ENCODE measurements at regions not wholly inside any gene's neighbourhood (a gene's known extent, or its start where the extent isn't known, plus 50 kb on each side); places are given as distances from the start of the nearest gene placed in this dataset.

- no peaks in the 10 kb centered on the region for H3K4me1 ChIP-seq
- no peak overlapping the region for H3K27ac ChIP-seq
- no peak for DNase-seq
- WGBS, 2 donors: 64 to 72% methylated on average over 2 of the region's 2 CpGs
- ATAC-seq: no peak
- H3K9me3 ChIP-seq: no peaks in the 10 kb centered on the region
- H3K27me3 ChIP-seq: no peaks in the 10 kb centered on the region
- no peak for TF ChIP-seq CTCF (IDR thresholded peaks at IDR 0.05)
- no peak overlapping the region for H3K4me3 ChIP-seq
- intact Hi-C loops (cut with DNase I): no loop called here
- H3K36me3 ChIP-seq: no peaks in the 10 kb centered on the region
Measured at GRCh38 chr4:144575181-144575580, 70.8 kb upstream of the HHIP start.

- intact Hi-C loops (cut with DNase I): no loop called here
- 92 to 96% methylated on average over 4 of the region's 4 CpGs for WGBS, 2 donors
- H3K9me3 ChIP-seq: no peaks in the 10 kb centered on the region
- no peak overlapping the region for H3K27ac ChIP-seq
- H3K27me3 ChIP-seq: no peaks in the 10 kb centered on the region
- H3K36me3 ChIP-seq: no peaks in the 10 kb centered on the region
- ATAC-seq: no peak
- DNase-seq: no peak
- H3K4me3 ChIP-seq: no peak overlapping the region
- no peak for TF ChIP-seq CTCF (IDR thresholded peaks at IDR 0.05)
- no peaks in the 10 kb centered on the region for H3K4me1 ChIP-seq
Measured at GRCh38 chr4:144578681-144579080, 67.3 kb upstream of the HHIP start.

GRCh38 chr4:144579411-144580030 lies 66.4 kb upstream of the HHIP start:
- intact Hi-C loops (cut with DNase I): no loop called here
- Histone ChIP-seq H3K4me1 (no peaks in the 10 kb centered on the region), H3K4me3 (no peak overlapping the region), H3K9me3 (no peaks in the 10 kb centered on the region), H3K27ac (no peak overlapping the region), H3K27me3 (no peaks in the 10 kb centered on the region), H3K36me3 (no peaks in the 10 kb centered on the region)
- no peak for TF ChIP-seq CTCF (IDR thresholded peaks at IDR 0.05)
- ATAC-seq: no peak
- no peak for DNase-seq

- no peaks in the 10 kb centered on the region for H3K4me1 ChIP-seq
- H3K27ac ChIP-seq: no peak overlapping the region
- no peak overlapping the region for H3K4me3 ChIP-seq
- no peaks in the 10 kb centered on the region for H3K27me3 ChIP-seq
- DNase-seq: no peak
- 89 to 94% methylated on average over 4 of the region's 4 CpGs for WGBS, 2 donors
- no peaks in the 10 kb centered on the region for H3K36me3 ChIP-seq
- no peaks in the 10 kb centered on the region for H3K9me3 ChIP-seq
- intact Hi-C loops (cut with DNase I): no loop called here
- ATAC-seq: no peak
- no peak for TF ChIP-seq CTCF (IDR thresholded peaks at IDR 0.05)
Measured at GRCh38 chr4:144580430-144580829, 65.5 kb upstream of the HHIP start.
